ENCODE measurements at regions not wholly inside any gene's neighbourhood (a gene's known extent, or its start where the extent isn't known, plus 50 kb on each side); places are given as distances from the start of the nearest gene placed in this dataset.

DNA sequence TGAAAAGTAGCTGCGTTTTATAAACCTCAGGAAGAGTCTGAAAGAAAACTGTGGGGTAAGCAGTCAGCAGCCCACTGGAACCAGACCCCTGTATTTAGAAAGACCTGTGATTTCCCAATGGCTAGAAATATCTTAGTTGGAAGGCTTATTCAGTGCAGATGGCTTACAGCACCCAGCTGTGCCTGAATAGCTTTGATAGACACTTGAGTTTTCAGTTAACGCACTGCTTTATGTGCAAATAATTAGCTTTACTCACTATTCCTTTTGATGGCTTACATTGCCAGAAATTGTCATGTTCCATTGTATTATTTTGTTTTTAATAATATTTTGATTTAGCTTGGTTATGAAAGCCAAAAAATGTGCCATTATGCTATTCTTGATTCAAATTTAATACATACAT is 465.3 kb upstream of the SYNCRIP start:
- TF ChIP-seq, protein P1, sequence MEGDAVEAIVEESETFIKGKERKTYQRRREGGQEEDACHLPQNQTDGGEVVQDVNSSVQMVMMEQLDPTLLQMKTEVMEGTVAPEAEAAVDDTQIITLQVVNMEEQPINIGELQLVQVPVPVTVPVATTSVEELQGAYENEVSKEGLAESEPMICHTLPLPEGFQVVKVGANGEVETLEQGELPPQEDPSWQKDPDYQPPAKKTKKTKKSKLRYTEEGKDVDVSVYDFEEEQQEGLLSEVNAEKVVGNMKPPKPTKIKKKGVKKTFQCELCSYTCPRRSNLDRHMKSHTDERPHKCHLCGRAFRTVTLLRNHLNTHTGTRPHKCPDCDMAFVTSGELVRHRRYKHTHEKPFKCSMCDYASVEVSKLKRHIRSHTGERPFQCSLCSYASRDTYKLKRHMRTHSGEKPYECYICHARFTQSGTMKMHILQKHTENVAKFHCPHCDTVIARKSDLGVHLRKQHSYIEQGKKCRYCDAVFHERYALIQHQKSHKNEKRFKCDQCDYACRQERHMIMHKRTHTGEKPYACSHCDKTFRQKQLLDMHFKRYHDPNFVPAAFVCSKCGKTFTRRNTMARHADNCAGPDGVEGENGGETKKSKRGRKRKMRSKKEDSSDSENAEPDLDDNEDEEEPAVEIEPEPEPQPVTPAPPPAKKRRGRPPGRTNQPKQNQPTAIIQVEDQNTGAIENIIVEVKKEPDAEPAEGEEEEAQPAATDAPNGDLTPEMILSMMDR (IDR thresholded peaks at IDR 0.05), result no peak
- TF ChIP-seq EZH2 (IDR thresholded peaks at IDR 0.05; ENCODE audit: borderline replicate concordance, insufficient read depth, low read depth, low read length, poor library complexity, severe bottlenecking), result no peak
